SK-N-MC (cell line): ENCODE measurements at regions not wholly inside any gene's neighbourhood (a gene's known extent, or its start where the extent isn't known, plus 50 kb on each side); places are given as distances from the start of the nearest gene placed in this dataset.

ENCODE experiments used
- EZH2 ChIP-seq: fragments of 200-600 bp; sonication (generic); IDR thresholded peaks from one replicate; pipeline ENCODE4 v1.6.1; 2017; ENCODE audit warnings: antibody characterized with exemption
- FOXP2 ChIP-seq: optimal IDR thresholded peaks from 2 replicates; pipeline ENCODE3; 2011; ENCODE audit warnings: mild to moderate bottlenecking, moderate library complexity; ENCODE audit not compliant: insufficient read depth; ENCODE audit errors: extremely low read length, control extremely low read depth
- POLR2AphosphoS5 ChIP-seq: IDR thresholded peaks from 2 replicates; pipeline ENCODE4 v1.6.1; 2012; ENCODE audit warnings: mild to moderate bottlenecking, low read depth, low read length, borderline replicate concordance

- no peak for TF ChIP-seq EZH2
- TF ChIP-seq POLR2AphosphoS5: no peak
- no peak for TF ChIP-seq FOXP2
These were observed 259.3 kb downstream of the ZBBX start for GRCh38 chr3:167120828-167121227.
